CD4-positive, alpha-beta T cell treated with Interleukin-15 for 4 hours (primary cell): ENCODE measurements at regions not wholly inside any gene's neighbourhood (a gene's known extent, or its start where the extent isn't known, plus 50 kb on each side); places are given as distances from the start of the nearest gene placed in this dataset.

Experiments used
- DNase-seq: peaks from one replicate; pipeline ENCODE4 v3.0.0-alpha.2; 2020; ENCODE audit warnings: low spot score

DNA sequence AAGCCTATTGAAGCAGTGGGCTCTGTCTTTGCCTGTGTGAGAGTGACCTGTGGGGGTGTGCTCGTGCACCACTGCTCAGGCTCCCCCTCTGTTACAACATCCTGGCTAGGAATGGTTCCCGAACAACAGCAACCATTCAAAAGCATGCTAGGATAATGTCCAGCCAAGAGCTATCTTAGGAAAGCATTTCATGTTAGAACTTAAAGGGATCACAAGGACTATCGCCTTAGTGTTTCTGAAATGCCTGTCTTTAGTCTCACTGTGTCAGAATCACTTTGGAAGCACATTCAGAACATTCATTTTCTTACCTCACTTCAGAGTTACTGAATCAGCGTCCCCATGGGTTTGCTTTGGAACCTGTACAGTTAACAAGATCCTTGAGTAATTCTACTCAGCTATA is 134.9 kb upstream of the DSEL start:
- DNase-seq: no peak

GRCh38 chr18:67650686-67651385 is 134.3 kb upstream of the DSEL start:
- DNase-seq: no peak

DNA sequence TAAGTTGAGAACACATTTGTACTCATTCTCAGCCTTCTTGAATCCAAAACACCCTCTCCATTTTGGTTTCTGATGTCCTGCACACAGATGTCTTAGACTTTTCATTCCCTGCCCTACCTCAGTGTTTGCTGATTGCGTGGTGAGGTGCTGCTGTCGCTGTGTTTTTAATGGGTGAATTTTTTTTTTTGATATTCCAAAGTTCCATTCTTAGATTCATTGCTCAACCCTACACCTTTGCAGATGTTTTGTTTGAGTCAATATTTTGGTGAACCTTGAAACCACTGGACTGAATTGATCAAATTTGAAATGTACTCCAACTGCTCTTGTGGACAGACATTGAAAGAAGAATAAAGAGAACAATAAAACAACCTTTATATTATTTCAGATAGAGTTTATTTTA is 130.4 kb upstream of the DSEL start:
- no peak for DNase-seq

DNA sequence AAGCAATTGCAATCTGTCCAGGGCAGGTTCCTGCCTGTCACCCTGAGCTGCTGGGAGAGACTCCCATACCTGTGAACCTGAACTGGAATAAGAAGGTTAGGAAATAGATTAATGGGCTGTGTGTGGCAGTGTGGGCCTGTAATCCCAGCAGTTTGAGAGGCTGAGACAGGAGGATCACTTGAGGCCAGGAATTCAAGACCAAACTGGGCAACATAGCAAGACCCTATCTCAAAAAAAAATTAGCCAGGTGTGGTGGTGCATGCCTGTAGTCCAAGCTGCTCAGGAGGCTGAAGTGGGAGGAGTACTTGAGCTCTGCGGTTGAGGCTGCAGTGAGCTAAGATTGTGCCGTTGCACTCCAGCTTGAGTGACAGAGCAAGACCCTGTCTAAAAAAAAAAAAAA is 127.7 kb upstream of the DSEL start:
- no peak for DNase-seq

DNA sequence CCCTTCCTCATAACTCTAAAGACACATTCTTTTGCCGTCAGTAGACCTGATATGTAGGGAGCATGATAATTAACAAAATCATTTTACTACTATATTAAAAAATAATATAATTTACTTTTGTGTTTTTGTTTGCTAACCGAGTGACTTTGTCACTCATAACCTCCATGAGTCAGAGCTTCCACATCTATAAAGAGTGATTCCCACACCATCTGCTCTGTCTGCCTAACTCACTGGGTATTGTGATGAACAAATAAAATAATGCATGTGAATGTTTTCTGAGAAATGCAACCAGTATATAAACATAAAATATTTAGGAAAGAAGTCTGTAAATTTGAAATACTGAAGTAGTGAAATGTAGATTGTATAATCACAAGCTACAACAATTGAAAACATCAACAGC is 123.4 kb upstream of the DSEL start:
- DNase-seq: no peak

DNA sequence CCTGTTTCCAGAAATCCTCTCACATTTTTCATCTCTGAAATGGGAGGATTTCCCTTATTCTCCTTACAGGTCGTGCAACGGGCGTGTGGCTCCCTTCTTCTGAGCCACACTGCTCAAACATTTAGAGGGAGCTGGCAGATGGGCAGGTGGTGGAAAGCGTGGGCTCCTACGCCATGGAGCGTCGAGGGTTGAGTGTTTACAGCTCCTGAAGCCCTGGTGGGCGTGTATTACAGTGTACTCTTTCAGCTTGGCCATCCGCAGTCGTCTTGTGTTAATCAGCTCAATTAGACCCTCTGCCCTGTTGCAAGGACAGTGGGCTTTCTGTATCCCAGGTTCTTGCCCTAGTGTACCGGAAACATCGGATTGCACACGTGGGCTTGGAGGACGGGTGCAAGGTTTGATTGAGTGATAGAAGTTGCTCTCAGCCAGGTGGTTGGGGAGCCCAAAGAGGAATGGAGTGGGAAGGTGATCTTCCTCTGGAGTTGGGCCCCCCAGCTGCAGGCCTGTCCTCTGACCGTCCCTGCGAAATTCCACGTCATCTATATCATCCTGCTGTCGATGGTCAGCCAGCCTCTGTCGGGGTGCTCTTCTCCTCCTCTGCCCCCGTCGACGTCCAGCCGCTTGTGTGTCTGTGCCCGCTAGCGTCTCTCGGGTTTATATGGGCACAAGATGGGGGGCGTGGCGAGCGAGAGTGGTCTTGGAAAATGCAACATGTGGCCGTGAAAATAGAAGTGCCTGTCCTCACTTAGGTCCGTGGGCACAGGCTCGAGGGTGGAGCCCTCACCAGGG is 120.3 kb upstream of the DSEL start:
- no peak for DNase-seq

- no peak for DNase-seq
These were observed 118.3 kb upstream of the DSEL start for GRCh38 chr18:67634631-67635338.

GRCh38 chr18:67633939-67634338 is 117.4 kb upstream of the DSEL start:
- DNase-seq: no peak

DNA sequence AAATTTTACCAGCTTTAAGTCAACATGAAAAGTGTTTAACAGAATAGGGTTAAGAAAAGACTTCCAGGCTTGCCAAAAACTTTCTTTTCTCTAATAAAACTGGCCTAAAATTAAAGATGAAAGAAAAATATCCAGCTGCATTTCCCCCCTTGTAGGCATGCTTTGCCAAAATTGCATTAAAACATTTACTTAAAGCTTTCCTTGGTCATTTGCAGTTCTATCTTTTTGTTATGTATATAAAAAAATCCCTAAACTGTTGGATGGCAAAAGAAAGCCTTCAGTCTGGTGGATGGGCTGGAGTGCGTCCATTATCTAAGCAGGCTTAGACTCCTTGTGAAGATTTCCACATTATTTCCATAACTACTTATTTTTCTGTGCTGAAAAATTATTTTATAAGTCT is 105.4 kb upstream of the DSEL start:
- no peak for DNase-seq

- DNase-seq: no peak
These were observed 104.7 kb upstream of the DSEL start for GRCh38 chr18:67621049-67621713.

DNA sequence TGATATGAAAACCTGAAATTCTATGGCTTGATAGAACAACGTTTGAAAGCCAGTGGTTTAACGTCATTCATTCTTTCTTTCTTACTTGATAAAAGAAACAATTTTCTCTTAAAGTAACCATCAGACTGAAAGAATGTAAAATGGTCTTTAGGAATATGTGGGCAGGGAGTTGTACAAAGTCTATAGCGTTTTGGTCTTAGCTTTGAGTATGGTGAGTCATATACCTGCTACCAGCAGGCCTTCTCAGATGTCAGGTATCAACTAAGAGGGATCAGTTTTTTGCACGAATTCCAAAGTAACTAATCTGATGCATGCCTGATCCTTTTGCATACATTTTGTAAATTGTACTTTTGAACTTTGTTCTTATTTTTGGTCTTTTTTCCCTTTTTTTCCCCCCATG is 101.5 kb upstream of the DSEL start:
- DNase-seq: no peak

- DNase-seq: no peak
These were observed 99.4 kb upstream of the DSEL start for GRCh38 chr18:67615876-67616275.

DNA sequence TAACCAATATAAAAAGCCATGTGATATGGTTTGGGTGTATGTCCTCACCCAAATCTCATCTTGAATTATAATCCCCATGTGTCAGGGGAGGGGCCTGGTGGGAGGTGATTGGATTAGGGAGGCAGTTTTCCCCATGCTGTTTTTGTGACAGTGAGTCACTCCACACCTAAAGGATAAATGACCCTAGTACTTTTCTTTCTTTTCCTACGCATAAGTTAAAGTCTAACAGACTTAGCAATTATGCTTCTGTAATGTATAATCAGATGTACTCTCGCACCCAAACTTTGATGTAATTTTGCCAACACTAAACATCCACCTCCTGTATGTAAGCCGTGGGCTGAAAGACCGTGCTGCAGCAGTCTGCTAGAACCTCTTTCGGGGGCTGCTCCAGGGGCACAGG is 97.2 kb upstream of the DSEL start:
- DNase-seq: no peak

GRCh38 chr18:67612281-67612680 is 95.8 kb upstream of the DSEL start:
- no peak for DNase-seq

DNA sequence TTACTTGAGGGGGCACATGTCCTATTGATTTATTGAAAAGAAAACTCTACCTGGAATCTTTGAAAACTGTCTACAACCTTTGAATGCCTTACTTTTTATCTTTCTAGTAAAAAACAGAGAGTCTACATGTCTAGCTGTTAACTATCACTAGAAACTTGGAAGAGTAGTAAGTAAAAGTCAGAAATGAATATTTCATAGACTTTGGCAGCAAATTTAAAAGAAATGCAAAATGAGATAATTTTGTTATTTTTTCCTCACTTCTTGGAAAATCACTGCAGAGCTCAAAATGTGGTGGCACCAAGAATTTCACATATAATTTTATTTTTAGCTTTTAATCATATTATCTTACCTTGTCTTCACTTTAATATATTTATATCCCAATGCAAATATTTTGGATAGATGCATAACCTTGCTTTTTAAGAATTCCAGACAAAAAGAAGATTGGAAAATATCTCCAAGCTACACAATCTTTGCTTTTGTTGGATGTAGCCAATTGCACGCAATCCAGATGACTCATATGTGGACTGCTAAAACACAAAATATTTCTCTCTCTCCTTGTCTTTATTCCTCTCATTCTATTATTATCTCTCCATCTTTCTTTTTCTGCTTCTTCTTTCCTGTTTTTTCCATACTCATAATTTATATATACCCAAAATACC is 92.2 kb upstream of the DSEL start:
- DNase-seq: no peak

- DNase-seq: no peak
These were observed 91.7 kb upstream of the DSEL start for GRCh38 chr18:67608191-67608590.

GRCh38 chr18:67600181-67601180 is 84.0 kb upstream of the DSEL start:
- no peak for DNase-seq

DNA sequence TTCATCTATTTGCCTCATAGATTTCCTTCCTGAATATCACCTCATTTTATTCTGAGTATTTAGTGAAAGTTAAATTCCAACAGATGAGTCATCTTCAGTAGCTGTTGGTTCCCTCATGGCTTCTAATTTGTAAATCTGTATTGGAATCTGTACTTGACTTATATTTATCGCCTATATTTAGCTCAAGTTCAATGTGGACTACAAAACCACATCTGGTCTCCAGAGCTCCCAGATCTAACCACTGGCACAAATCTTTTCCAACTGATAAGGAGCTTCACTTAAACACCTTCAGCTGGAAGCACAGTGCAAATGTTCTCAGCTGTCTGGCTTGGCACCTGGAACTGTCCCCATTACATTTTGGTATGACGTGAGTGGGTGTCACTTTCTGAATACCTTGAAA is 82.8 kb upstream of the DSEL start:
- no peak for DNase-seq

- DNase-seq: no peak
These were observed 81.2 kb upstream of the DSEL start for GRCh38 chr18:67597759-67598158.

GRCh38 chr18:67596003-67596402 is 79.5 kb upstream of the DSEL start:
- no peak for DNase-seq
